ENCODE measurements at regions not wholly inside any gene's neighbourhood (a gene's known extent, or its start where the extent isn't known, plus 50 kb on each side); places are given as distances from the start of the nearest gene placed in this dataset.

- DNase-seq, result no peak
These were observed 100.5 kb upstream of the MGAT5 start for GRCh38 chr2:134153294-134153880.

DNA sequence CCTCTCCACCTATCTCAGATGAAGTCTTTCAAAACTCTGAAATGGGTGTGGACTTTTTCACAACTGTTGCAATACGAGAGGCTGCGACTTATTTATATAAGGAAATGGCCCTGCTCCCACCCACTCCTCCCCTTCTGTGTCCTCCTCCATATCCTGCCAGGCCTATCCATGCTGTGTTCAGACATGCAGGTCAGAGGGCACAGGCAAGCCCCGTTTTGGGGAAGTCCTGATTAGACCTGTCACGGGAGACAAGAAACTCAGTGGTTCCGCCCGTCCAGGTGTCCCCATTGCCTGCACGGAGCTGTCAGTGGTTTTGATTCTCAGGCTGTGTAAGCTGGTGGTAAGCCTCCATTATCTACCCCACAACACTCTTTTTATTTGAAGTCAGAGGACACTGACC is 99.6 kb upstream of the MGAT5 start:
- no peak for DNase-seq

- DNase-seq, result no peak
These were observed 98.7 kb upstream of the MGAT5 start for GRCh38 chr2:134155134-134155533.

GRCh38 chr2:134158295-134158694 is 95.6 kb upstream of the MGAT5 start:
- no peak for DNase-seq

GRCh38 chr2:134161170-134161547 is 92.7 kb upstream of the MGAT5 start:
- DNase-seq, result no peak

DNA sequence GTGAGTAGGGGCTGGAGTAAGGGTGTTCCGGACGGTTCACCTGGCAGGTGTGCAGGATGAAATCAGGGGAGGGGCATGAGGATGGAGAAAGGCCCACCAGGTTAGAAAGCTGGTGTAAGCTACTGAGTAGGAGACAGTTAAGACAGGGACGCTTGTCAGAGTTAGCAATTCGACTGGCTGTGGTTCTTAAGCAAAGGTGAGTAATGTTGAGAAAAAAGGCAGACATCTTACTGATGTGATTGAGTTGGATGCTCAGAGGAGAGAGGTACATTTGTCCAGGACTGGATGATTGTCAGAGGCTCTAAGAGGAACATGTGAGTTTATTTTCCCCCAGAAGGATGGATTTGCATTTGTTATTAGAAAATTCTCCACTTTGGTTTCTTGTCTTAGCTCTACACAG is 90.5 kb upstream of the MGAT5 start:
- DNase-seq, result no peak

GRCh38 chr2:134164306-134164705 is 89.6 kb upstream of the MGAT5 start:
- DNase-seq, result no peak

- DNase-seq, result no peak
These were observed 86.9 kb upstream of the MGAT5 start for GRCh38 chr2:134167015-134167414.

DNA sequence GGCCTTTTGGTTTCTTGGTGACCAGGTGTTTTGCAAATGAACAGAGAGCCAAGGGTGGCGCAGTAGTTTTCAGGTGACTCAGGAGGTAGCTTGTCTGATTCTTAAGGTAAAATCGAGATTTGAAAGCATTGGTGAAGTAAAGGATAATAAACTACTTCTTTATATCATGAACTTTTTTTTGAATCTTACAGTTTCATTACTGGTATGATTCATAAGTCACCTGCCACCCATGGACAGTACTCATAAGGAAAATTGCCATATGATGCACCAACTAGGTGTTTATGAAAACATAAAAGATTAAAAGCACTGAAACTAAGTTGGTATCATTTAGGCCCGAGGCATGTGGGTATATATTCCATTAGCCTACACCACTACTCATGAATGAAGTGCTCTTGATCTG is 84.1 kb upstream of the MGAT5 start:
- no peak for DNase-seq

DNA sequence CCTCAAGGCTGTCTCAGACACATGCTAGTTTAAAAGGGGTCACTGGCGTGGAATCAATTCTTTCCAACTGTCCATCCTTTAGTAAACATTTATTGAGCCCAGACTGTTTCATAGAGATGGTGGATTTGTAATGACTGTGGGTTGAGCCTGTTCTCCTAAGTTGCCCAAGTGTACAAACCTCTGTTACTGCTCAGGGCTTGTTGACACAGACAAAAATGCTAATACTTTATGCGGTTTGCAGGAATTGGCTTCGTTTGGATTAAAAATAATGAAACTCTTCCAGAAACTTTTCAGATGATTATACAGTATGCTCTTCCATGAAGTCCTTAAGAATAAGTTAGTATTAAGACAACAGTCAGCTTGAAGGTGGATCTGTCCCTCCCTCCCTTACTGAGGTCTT is 83.6 kb upstream of the MGAT5 start:
- no peak for DNase-seq

GRCh38 chr2:134170700-134171099 is 83.2 kb upstream of the MGAT5 start:
- DNase-seq, result no peak

- DNase-seq, result no peak
These were observed 80.4 kb upstream of the MGAT5 start for GRCh38 chr2:134173338-134174016.

- no peak for DNase-seq
These were observed 79.2 kb upstream of the MGAT5 start for GRCh38 chr2:134174711-134175110.

- DNase-seq, result no peak
These were observed 78.0 kb upstream of the MGAT5 start for GRCh38 chr2:134175834-134176233.

DNA sequence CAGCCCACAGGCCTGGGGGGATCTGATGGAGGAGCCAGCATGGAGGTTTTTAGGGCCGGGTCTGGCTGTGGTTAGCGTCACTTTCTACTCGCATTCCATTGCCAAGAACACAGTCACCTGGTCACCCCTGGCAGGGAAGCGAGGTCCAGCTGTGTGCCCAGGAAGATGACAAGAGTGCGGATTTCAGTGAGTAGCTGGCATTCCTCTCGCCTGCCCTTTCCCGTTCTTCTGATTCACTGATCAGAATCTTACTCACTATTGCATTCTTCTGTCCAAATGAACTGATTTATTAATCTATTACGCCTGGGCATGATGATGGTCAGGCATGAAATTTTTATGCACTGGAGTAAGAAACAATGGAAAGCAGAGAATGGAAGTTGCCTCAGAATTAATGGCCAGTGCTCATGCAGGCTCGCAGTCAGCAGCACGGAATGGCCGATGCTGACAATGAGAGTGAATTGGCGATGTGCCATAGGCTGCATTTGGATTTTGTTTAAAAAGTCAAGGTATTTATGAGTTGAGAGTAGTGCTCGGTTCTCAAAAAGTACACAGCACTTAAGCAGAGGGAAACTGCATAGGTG is 76.4 kb upstream of the MGAT5 start:
- DNase-seq, result no peak

- DNase-seq, result no peak
These were observed 75.6 kb upstream of the MGAT5 start for GRCh38 chr2:134178138-134178877.

DNA sequence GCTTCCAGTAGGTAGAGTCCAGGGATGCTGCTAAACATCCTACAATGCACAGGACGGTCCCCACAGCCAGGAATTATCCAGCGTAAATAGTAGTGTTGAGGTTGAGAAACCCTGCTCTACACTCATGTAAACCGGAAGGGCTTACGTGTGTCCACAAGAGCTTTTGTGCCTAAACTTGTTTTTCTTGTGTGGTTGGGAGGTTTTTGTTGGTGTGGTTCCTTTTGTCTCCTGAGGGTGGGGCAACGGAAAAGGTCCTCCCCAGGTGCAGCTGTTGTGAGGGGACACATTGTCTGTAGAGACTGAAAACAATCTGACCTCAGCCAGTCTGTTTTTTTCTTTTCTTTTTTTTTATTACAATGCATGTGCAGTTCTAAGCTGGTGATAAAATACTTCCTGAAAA is 72.7 kb upstream of the MGAT5 start:
- no peak for DNase-seq

DNA sequence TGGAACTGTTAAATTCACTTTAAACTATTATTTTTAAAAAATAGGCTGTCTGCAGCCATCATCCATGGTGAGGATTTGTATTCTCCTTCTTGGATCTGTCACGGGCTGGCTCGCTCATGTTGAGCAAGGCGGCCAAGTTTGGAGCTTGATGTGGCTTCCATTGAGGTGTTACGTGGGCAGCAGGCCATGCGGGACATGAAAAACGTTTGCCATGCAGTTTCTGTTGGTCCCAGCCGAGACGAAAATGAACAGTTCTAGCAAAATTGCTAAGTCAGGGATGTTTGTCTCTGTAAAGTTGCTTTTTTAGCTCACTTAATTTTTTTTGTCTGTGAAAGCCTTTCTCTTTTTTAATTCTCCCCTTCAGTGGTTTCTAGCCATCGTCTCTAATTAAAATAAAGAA is 70.2 kb upstream of the MGAT5 start:
- no peak for DNase-seq

- DNase-seq, result no peak
These were observed 68.2 kb upstream of the MGAT5 start for GRCh38 chr2:134185639-134186038.

DNA sequence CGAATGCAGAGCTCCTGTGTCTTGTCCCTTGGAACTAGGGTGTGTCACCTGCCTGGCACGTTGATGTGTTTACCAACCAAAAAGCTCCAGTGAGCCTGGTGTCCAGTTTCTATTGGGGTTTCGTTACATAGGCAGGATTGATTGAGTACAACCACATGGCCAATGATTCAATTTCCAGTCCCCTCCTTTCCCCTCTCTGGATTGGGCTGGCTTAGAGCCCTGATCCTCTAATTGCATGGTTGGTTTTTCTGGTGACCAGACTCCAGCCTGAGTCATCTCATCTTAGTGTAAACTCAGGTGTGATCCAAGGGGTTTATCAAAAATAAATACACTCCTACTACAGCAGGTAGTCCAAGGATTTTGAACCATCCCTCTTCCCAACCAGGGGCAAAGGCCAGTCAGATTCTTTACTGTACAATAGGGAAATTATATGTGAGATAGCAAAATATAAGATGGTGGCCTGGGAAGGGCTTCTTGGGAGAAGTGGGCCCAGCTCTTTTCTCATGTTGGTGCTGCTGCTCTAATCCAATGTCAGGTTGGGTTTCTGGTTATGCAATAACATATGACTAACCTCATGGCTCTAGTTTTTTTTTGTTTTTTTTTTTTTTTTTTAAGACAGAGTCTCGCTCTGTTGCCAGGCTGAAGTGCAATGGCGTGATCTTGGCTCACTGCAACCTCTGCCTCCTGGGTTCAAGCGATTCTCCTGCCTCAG is 64.7 kb upstream of the MGAT5 start:
- no peak for DNase-seq

GRCh38 chr2:134190062-134190806 is 63.6 kb upstream of the MGAT5 start:
- DNase-seq, result no peak

- DNase-seq, result no peak
These were observed 63.1 kb upstream of the MGAT5 start for GRCh38 chr2:134190807-134191203.

DNA sequence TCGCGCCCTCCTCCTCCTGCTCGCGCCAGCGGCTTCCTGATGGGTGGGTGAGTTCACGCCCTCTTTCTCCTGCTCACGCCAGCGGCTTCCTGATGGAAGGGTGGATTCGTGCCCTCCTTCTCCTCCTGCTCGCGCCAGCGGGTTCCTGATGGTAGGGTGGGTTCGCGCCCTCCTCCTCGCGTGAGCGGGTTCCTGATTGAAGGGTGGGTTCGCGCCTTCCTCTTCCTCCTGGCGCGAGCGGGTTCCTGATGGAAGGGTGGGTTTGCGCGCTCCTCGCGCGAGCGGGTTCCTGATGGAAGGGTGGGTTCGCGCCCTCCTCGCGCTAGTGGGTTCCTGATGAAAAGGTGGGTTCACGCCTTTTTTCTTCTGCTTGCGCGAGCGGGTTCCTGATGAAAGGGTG is 62.0 kb upstream of the MGAT5 start:
- no peak for DNase-seq

All from NCI-H1436 (cell line).